GM12892 (cell line): ENCODE measurements at regions not wholly inside any gene's neighbourhood (a gene's known extent, or its start where the extent isn't known, plus 50 kb on each side); places are given as distances from the start of the nearest gene placed in this dataset.

Source experiments
- POLR2A ChIP-seq: IDR thresholded peaks from 2 replicates; pipeline ENCODE4 v1.6.1; 2011; ENCODE audit warnings: low read depth, low read length, control low read depth
- POLR2AphosphoS5 ChIP-seq: IDR thresholded peaks from 2 replicates; pipeline ENCODE4 v1.6.1; 2011; ENCODE audit warnings: low read depth, low read length, control low read depth
- TAF1 ChIP-seq: IDR thresholded peaks from 2 replicates; pipeline ENCODE4 v1.6.1; 2011; ENCODE audit warnings: low read depth, mild to moderate bottlenecking, control low read depth, low read length, borderline replicate concordance

DNA sequence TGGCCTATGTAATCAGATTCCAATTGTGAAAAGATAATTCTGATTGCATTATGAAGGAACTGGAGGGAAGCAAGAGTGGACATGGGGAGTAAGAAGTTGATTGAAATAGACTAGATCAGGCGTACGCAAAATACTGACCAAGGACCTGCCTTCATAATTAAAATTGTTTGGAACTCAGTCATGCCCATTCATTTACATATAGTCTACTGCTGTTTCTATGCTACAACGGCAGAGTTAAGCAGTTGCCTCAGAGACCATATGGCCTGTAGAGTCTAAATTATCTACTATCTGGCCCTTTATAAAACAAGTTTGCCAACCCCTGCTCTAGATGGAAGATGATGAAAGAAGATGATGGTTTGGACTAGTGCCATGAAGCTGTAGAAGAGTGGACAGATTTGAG, 170.0 kb upstream of the ARID2 start:
- TF ChIP-seq POLR2A, result no peak
- no peak for TF ChIP-seq POLR2AphosphoS5
- TF ChIP-seq TAF1, result no peak
